Adipocyte (in vitro differentiated cells): ENCODE measurements at regions not wholly inside any gene's neighbourhood (a gene's known extent, or its start where the extent isn't known, plus 50 kb on each side); places are given as distances from the start of the nearest gene placed in this dataset.

ENCODE experiments used
- DNase-seq: peaks from one replicate; pipeline ENCODE4 v3.0.0-alpha.2; 2015; ENCODE audit warnings: low read depth
- H3K27me3 ChIP-seq: replicated peaks from 2 replicates; pipeline ENCODE4 v1.7.0; 2013; ENCODE audit warnings: mild to moderate bottlenecking, low read length, moderate library complexity; ENCODE audit not compliant: control insufficient read depth, insufficient read depth
- H3K36me3 ChIP-seq: 2 replicates; pipeline ENCODE4 v1.7.0; 2013; ENCODE audit warnings: low read length, mild to moderate bottlenecking, moderate library complexity; ENCODE audit not compliant: control insufficient read depth, insufficient read depth, severe bottlenecking
- H3K4me1 ChIP-seq: 2 replicates; pipeline ENCODE4 v1.7.0; 2013; ENCODE audit warnings: mild to moderate bottlenecking, low read length, moderate library complexity; ENCODE audit not compliant: control insufficient read depth, insufficient read depth
- H3K4me3 ChIP-seq: 2 replicates; pipeline ENCODE4 v1.7.0; 2013; ENCODE audit warnings: mild to moderate bottlenecking, low read length, moderate library complexity
- H3K9ac ChIP-seq: 2 replicates; pipeline ENCODE4 v1.7.0; 2013; ENCODE audit warnings: mild to moderate bottlenecking, low read length, moderate library complexity
- H3K9me3 ChIP-seq: 2 replicates; pipeline ENCODE4 v1.7.0; 2013; ENCODE audit warnings: mild to moderate bottlenecking, low read length, moderate library complexity; ENCODE audit not compliant: control insufficient read depth

- DNase-seq, result no peak
- Histone ChIP-seq H3K4me3 (no peak overlapping the region), H3K9me3 (peaks cover 6% of the 10 kb centered on the region), H3K9ac (no peak overlapping the region), H3K36me3 (no peaks in the 10 kb centered on the region), H3K4me1 (no peaks in the 10 kb centered on the region), H3K27me3 (peaks cover 9% of the 10 kb centered on the region)
Observed at GRCh38 chr9:18032636-18033035, 441.3 kb upstream of the ADAMTSL1 start.

DNA sequence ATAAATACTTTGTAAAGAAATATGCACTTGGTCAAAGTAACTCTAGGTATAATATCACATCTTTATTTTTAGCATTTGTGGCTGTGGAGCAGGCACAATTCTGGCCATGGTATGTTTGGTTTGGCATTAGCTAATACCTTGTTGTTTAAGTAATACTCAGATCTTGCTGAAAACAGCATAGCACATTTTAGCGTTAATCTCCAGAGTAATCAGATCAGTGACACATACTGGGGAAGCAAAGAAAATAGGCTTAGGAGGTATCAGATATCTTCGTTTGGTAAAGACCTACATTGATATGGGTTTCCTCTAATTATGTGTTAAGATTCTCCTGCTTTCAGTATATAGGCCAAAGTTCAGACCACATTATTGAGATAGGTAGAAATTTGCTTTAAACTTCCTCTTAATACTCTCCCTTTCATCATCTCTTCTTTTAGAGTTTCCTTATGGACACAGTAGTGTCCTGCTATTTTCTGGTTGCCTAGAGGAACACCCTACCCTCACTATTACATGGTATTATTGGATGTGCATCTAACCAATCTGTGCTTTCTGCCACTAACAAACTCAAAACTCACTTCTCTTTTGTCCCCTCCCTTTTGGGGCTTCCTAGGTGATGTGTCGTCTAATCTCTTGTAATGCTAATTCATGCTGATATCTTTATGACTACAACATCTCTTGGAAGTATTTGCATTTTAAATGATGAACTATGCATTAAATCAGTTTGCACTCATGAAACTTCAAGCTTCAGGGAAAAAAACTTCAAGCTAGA, 437.3 kb upstream of the ADAMTSL1 start:
- DNase-seq, result peak; percentile 1
- Histone ChIP-seq H3K9ac (no peak overlapping the region), H3K36me3 (no peaks in the 10 kb centered on the region), H3K27me3 (peaks cover 9% of the 10 kb centered on the region), H3K4me1 (no peaks in the 10 kb centered on the region), H3K9me3 (no peaks in the 10 kb centered on the region), H3K4me3 (no peak overlapping the region)

GRCh38 chr9:18037981-18038380, 436.0 kb upstream of the ADAMTSL1 start:
- DNase-seq, result no peak
- H3K27me3 ChIP-seq, result peaks cover 9% of the 10 kb centered on the region

DNA sequence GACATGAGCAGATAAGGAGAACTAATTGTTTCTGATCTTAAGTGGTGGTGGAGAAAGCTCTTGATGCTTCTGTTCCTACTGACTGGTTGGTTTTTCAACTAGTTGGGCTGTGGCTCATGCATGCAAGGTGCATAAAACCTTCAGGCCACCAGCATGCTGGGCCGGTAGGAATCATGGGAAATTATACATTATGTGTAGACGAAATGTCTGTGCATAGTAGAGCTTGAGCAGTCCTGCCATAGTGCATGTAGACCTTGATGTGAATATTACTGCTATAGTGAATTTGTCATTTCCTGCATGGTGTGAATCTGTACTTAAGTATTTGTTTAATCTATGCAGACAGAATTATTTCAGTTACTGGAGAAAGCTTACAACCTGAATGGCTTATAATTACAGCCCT, 433.6 kb upstream of the ADAMTSL1 start:
- no peak overlapping the region for H3K4me3 ChIP-seq
- H3K36me3 ChIP-seq, result no peaks in the 10 kb centered on the region
- no peaks in the 10 kb centered on the region for H3K9me3 ChIP-seq
- no peaks in the 10 kb centered on the region for H3K27me3 ChIP-seq
- H3K4me1 ChIP-seq, result no peaks in the 10 kb centered on the region
- DNase-seq, result no peak
- H3K9ac ChIP-seq, result no peak overlapping the region

More at GRCh38 chr9:18037981-18038380, 436.0 kb upstream of the ADAMTSL1 start:
- Histone ChIP-seq H3K9ac (no peak overlapping the region), H3K36me3 (no peaks in the 10 kb centered on the region), H3K9me3 (no peaks in the 10 kb centered on the region), H3K4me3 (no peak overlapping the region), H3K4me1 (no peaks in the 10 kb centered on the region)

- no peaks in the 10 kb centered on the region for H3K9me3 ChIP-seq
Observed at GRCh38 chr9:18043978-18044377, 430.0 kb upstream of the ADAMTSL1 start.

GRCh38 chr9:18045326-18045725, 428.6 kb upstream of the ADAMTSL1 start:
- no peaks in the 10 kb centered on the region for H3K27me3 ChIP-seq
- no peak overlapping the region for H3K4me3 ChIP-seq
- no peaks in the 10 kb centered on the region for H3K36me3 ChIP-seq
- H3K9me3 ChIP-seq, result no peaks in the 10 kb centered on the region
- no peak overlapping the region for H3K9ac ChIP-seq
- DNase-seq, result no peak
- H3K4me1 ChIP-seq, result no peaks in the 10 kb centered on the region

More at GRCh38 chr9:18043978-18044377, 430.0 kb upstream of the ADAMTSL1 start:
- Histone ChIP-seq H3K9ac (no peak overlapping the region), H3K4me3 (no peak overlapping the region), H3K27me3 (no peaks in the 10 kb centered on the region), H3K4me1 (no peaks in the 10 kb centered on the region), H3K36me3 (no peaks in the 10 kb centered on the region)
- no peak for DNase-seq

DNA sequence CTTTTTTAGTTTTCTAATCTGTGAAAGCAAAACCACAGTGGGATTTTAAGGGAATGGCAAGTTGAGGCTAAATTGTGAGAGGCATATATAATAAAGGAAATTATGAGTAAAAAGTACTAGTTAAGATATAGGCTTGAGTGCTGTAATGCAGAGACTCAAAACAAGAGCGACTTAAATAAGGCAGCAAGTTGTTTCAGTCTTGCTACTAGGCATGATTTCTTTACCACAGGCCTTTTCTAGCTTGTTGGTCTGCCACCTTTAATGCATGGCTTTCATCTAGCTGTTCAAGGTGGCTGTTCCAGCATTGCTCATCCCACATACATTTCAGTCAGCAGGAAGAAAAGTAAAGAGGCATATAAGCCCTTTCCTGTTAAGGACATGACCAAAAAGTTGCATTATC, 427.9 kb upstream of the ADAMTSL1 start:
- Histone ChIP-seq H3K9me3 (no peaks in the 10 kb centered on the region), H3K4me1 (no peaks in the 10 kb centered on the region), H3K4me3 (no peak overlapping the region), H3K27me3 (no peaks in the 10 kb centered on the region), H3K36me3 (no peaks in the 10 kb centered on the region), H3K9ac (no peak overlapping the region)
- no peak for DNase-seq

GRCh38 chr9:18051638-18052037, 422.3 kb upstream of the ADAMTSL1 start:
- Histone ChIP-seq H3K36me3 (no peaks in the 10 kb centered on the region), H3K4me3 (no peak overlapping the region), H3K27me3 (no peaks in the 10 kb centered on the region), H3K4me1 (no peaks in the 10 kb centered on the region), H3K9me3 (no peaks in the 10 kb centered on the region), H3K9ac (no peak overlapping the region)
- DNase-seq, result no peak

- Histone ChIP-seq H3K4me1 (no peaks in the 10 kb centered on the region), H3K9ac (no peak overlapping the region), H3K36me3 (no peaks in the 10 kb centered on the region), H3K27me3 (no peaks in the 10 kb centered on the region), H3K4me3 (no peak overlapping the region), H3K9me3 (no peaks in the 10 kb centered on the region)
- no peak for DNase-seq
Observed at GRCh38 chr9:18052060-18052459, 421.9 kb upstream of the ADAMTSL1 start.

DNA sequence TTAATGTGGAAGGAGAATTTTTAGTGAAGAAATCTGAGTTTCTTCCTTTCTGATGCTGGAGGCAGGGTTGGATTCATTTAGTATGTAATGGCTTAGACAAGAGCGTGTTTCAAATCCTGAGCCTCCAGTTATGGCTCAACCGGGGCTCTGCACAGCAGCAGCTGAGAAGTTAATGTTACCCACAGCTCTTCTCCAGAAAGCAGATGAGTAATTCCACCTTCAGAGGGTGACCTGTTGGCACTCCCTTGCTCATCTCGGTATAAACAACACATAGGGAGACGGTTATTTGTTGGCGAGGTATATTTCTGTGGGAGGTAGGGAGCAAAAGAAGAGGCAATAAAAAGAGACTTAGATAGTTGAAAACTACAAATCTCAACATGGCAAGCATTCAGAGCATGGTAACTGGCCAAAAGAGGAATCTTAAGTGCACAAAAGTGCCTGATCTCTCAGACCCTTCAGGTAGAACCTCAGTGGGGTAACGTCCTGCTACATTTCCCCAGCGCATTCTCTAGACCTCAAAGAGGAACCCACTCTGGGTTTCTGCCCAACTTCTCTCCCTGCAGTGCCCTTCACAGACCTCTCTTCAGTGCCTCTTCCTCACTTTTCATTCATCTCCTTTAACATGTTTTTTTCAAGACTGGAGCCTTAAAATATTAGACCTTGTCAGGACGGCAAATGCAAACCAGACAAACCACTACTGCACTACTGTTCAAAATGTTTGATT, 417.5 kb upstream of the ADAMTSL1 start:
- no peaks in the 10 kb centered on the region for H3K27me3 ChIP-seq
- H3K36me3 ChIP-seq, result no peaks in the 10 kb centered on the region
- H3K9ac ChIP-seq, result no peak overlapping the region
- no peaks in the 10 kb centered on the region for H3K4me1 ChIP-seq
- H3K9me3 ChIP-seq, result no peaks in the 10 kb centered on the region
- no peak overlapping the region for H3K4me3 ChIP-seq
- DNase-seq, result no peak

GRCh38 chr9:18056993-18057369, 417.0 kb upstream of the ADAMTSL1 start:
- Histone ChIP-seq H3K4me1 (peaks cover 3% of the 10 kb centered on the region), H3K9ac (no peak overlapping the region), H3K27me3 (no peaks in the 10 kb centered on the region), H3K36me3 (no peaks in the 10 kb centered on the region), H3K4me3 (no peak overlapping the region), H3K9me3 (no peaks in the 10 kb centered on the region)
- no peak for DNase-seq
